HepG2 (cell line): ENCODE measurements at regions not wholly inside any gene's neighbourhood (a gene's known extent, or its start where the extent isn't known, plus 50 kb on each side); places are given as distances from the start of the nearest gene placed in this dataset.

ENCODE experiments used
- ATAC-seq: fragments of 200-7000 bp; cut with Tn5 transposase; 3 replicates; pipeline ENCODE4 v1.9.1; 2020; ENCODE audit warnings: mild to moderate bottlenecking, moderate library complexity
- BruUV-seq: library from RNA; stranded (reverse); fragments of 400-500 nt; replicated peaks from 2 replicates; lab custom pipeline; 2021; lab: Mats Ljungman, UMichigan
- CTCF ChIA-PET: fragments of 300-600 bp; formaldehyde crosslinking; extraction: SDS; loops from one replicate; lab custom pipeline; 2021; ENCODE audit warnings: low total read pairs, inconsistent platforms, low intra/inter-chr PET ratio; lab: Yijun Ruan, JAX
- POLR2A ChIA-PET: fragments of 350-600 bp; sonication (Branson Sonifier 250); formaldehyde crosslinking; loops from one replicate; lab custom pipeline; 2020; ENCODE audit warnings: antibody characterized with exemption, inconsistent platforms; lab: Yijun Ruan, JAX
- DNase-seq: peaks from one replicate; pipeline ENCODE4 v3.0.0-alpha.2; 2015; ENCODE audit warnings: low spot score
- FAIRE-seq: peaks from 3 replicates; lab custom pipeline; 2011; peaks lifted over from hg19 to GRCh38; lab: Jason Lieb, UNC
- H2AFZ ChIP-seq: one replicate; pipeline ENCODE4 v1.6.1; 2011; ENCODE audit warnings: low read length, inconsistent platforms
- H3K27ac ChIP-seq: fragments of 300-600 bp; 3 replicates; pipeline ENCODE4 v1.8.0; 2011; ENCODE audit warnings: mixed run types, mild to moderate bottlenecking, mixed read lengths, low read length, inconsistent platforms; ENCODE audit not compliant: insufficient read depth; ENCODE audit errors: extremely low read length
- H3K27me3 ChIP-seq, 2 experiments: fragments of 200-600 bp in 1 of 2; 2 replicates in 1 of 2; 3 replicates in 1 of 2; pipeline versions ENCODE4 v1.6.0 to v1.8.0; 2011; ENCODE audit warnings: low read length in 2 of 2, mild to moderate bottlenecking in 2 of 2, moderate library complexity in 2 of 2, inconsistent platforms in 1 of 2; ENCODE audit not compliant: insufficient read depth in 2 of 2, control insufficient read depth in 1 of 2
- H3K36me3 ChIP-seq, 2 experiments: fragments of 200-600 bp in 1 of 2; replicated peaks in 1 of 2; 2 replicates in 1 of 2; 3 replicates in 1 of 2; pipeline versions ENCODE4 v1.5.1 to v1.8.0; 2011; ENCODE audit warnings: low read length in 2 of 2, inconsistent platforms in 1 of 2; ENCODE audit not compliant: insufficient read depth in 2 of 2, control insufficient read depth in 1 of 2
- H3K4me1 ChIP-seq: 2 replicates; pipeline ENCODE4 v1.5.1; 2012; ENCODE audit warnings: low read length, inconsistent platforms; ENCODE audit not compliant: insufficient read depth
- H3K4me2 ChIP-seq: 2 replicates; pipeline ENCODE4 v1.6.0; 2011; ENCODE audit warnings: low read depth, low read length, inconsistent platforms
- H3K4me3 ChIP-seq, 3 experiments: fragments of 200-600 bp in 1 of 3; sonication (generic), shearing (Covaris generic) in 1 of 3; replicated peaks in 1 of 3; 2 replicates each; pipeline ENCODE4 v1.5.1; 2011 to 2016; ENCODE audit warnings: low read length in 3 of 3, inconsistent platforms in 2 of 3, low read depth in 2 of 3, mild to moderate bottlenecking in 2 of 3, control low read depth in 1 of 3, mixed read lengths in 1 of 3; ENCODE audit not compliant: insufficient read depth in 1 of 3
- H3K79me2 ChIP-seq: one replicate; pipeline ENCODE4 v1.6.1; 2011; ENCODE audit warnings: low read length, inconsistent platforms; ENCODE audit not compliant: insufficient read depth
- H3K9ac ChIP-seq: 2 replicates; pipeline ENCODE4 v1.6.0; 2011; ENCODE audit warnings: mild to moderate bottlenecking, low read depth, low read length, inconsistent platforms; ENCODE audit not compliant: insufficient read depth
- H3K9me3 ChIP-seq: 2 replicates; pipeline ENCODE4 v1.5.1; 2012; ENCODE audit warnings: mild to moderate bottlenecking, low read length
- H4K20me1 ChIP-seq: 2 replicates; pipeline ENCODE4 v1.6.0; 2011; ENCODE audit warnings: inconsistent platforms, mild to moderate bottlenecking, low read length, moderate library complexity; ENCODE audit not compliant: insufficient read depth
- ARID3A ChIP-seq: IDR thresholded peaks from 2 replicates; pipeline ENCODE4 v1.6.1; 2012; ENCODE audit warnings: low read depth, low read length, improper control_type of control experiment
- ELF1 ChIP-seq: sonication (generic); formaldehyde crosslinking; IDR thresholded peaks from 2 replicates; pipeline ENCODE4 v1.4.0; 2020; ENCODE audit warnings: missing genetic modification reagents
- FOXC1 ChIP-seq: sonication (generic); formaldehyde crosslinking; IDR thresholded peaks from 2 replicates; pipeline ENCODE4 v1.8.0; 2022; ENCODE audit warnings: mild to moderate bottlenecking, missing genetic modification reagents, borderline replicate concordance
- MLLT10 ChIP-seq: sonication (generic); formaldehyde crosslinking; IDR thresholded peaks from 2 replicates; pipeline ENCODE4 v1.4.0; 2020; ENCODE audit warnings: missing genetic modification reagents
- NCOA1 ChIP-seq: sonication (generic); formaldehyde crosslinking; IDR thresholded peaks from 2 replicates; pipeline ENCODE4 v1.9.0; 2021; ENCODE audit warnings: missing genetic modification reagents
- TBP ChIP-seq: sonication (generic); formaldehyde crosslinking; IDR thresholded peaks from 2 replicates; pipeline ENCODE4 v1.5.0; 2020; ENCODE audit warnings: missing genetic modification reagents
- WIZ ChIP-seq: sonication (generic); formaldehyde crosslinking; IDR thresholded peaks from 2 replicates; pipeline ENCODE4 v1.5.1; 2020; ENCODE audit warnings: mild to moderate bottlenecking, missing genetic modification reagents
- ZNF30 ChIP-seq: sonication (generic); formaldehyde crosslinking; IDR thresholded peaks from 2 replicates; pipeline ENCODE4 v1.5.0; 2020; ENCODE audit warnings: mild to moderate bottlenecking, missing genetic modification reagents
- WGBS: methylation state at CpG from one replicate; pipeline ENCODE4 v1.1.6; 2017; ENCODE audit warnings: low lambda C conversion rate; 5-methylcytosine and 5-hydroxymethylcytosine counted together
- in situ Hi-C: cut with HindIII; loops from 2 replicates; pipeline ENCODE4 v1.10.0; 2017; ENCODE audit warnings: low pct_unique_long_range_greater_than_20kb; ENCODE audit not compliant: extremely low pct_ligation_motif_present
- intact Hi-C: fragments of 100-400 bp; cut with micrococcal nuclease; formaldehyde crosslinking; loops from one replicate; pipeline ENCODE4 v1.10.0; 2022; ENCODE audit not compliant: unreplicated experiment
- TF ChIP-seq, protein P1 (sequence below): sonication (generic); formaldehyde crosslinking; conservative IDR thresholded peaks from 2 replicates; pipeline ENCODE4 v1.4.0; 2020; ENCODE audit warnings: missing genetic modification reagents

DNA sequence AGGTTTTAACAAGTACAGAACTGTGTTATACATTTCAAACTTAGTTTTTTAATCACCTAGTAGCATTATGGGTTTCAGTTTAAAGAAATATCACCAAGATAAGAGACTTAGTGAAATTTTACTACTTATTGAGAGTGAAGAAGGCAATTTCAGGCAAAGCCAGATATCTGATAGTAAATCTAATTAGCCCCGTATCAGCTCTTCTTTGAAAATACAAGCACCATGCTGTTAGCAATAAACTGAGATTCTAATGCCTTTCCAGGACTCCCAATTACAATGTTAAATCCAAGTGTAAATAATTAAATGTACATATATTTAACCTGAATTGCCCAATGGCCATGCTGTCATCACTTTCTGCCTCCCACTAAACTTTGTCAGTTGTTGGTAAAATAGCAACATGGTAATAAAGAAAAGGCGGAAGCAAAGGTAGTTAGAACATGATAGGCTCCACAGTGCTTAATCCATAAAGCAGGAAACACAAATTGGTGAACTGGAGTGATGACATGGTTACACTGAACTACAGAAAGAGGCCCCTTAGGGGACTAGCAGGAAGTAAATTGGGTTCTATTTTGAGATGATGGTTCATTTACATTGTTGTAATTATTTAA, 646.1 kb downstream of the C12orf50 start:
- Histone ChIP-seq H3K9me3 (peaks cover 53% of the 10 kb centered on the region), H3K79me2 (no peaks in the 10 kb centered on the region), H3K27me3 (no peaks in the 10 kb centered on the region), H4K20me1 (no peaks in the 10 kb centered on the region), H3K36me3 (no peaks in the 10 kb centered on the region), H2AFZ (no peak overlapping the region)
- no TSS peak for BruUV-seq
- CTCF ChIA-PET = no interaction called here
- 29% methylated on average over 2 of the region's 2 CpGs for WGBS
- TF ChIP-seq TBP (CRISPR knock-in tag) (no peak), ZNF30 (CRISPR knock-in tag) (no peak), NCOA1 (CRISPR knock-in tag) (no peak), MLLT10 (CRISPR knock-in tag) (no peak), FOXC1 (CRISPR knock-in tag) (no peak), ELF1 (CRISPR knock-in tag) (no peak)
- TF ChIP-seq, protein P1, sequence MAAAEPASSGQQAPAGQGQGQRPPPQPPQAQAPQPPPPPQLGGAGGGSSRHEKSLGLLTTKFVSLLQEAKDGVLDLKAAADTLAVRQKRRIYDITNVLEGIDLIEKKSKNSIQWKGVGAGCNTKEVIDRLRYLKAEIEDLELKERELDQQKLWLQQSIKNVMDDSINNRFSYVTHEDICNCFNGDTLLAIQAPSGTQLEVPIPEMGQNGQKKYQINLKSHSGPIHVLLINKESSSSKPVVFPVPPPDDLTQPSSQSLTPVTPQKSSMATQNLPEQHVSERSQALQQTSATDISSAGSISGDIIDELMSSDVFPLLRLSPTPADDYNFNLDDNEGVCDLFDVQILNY (CRISPR knock-in tag) = no peak
- TF ChIP-seq, all 625 proteins: peak for 0
- H3K9ac ChIP-seq = no peak overlapping the region
- no peak overlapping the region for H3K27ac ChIP-seq
- POLR2A ChIA-PET = no interaction called here
- FAIRE-seq = no peak
- no peak for DNase-seq
- no peak for ATAC-seq
- H3K4me2 ChIP-seq = no peak overlapping the region
- in situ Hi-C loops (no loop called here), intact Hi-C loops (no loop called here)
- no peak overlapping the region for H3K4me3 ChIP-seq
- no peaks in the 10 kb centered on the region for H3K4me1 ChIP-seq

- TF ChIP-seq ARID3A = no peak
- TF ChIP-seq WIZ = no peak
- TF ChIP-seq, all 625 proteins: peak for 0
- Histone ChIP-seq H3K4me3 (no peak overlapping the region), H2AFZ (no peak overlapping the region), H4K20me1 (no peaks in the 10 kb centered on the region), H3K4me1 (no peaks in the 10 kb centered on the region), H3K27me3 (no peaks in the 10 kb centered on the region), H3K9ac (no peak overlapping the region), H3K36me3 (no peaks in the 10 kb centered on the region), H3K79me2 (no peaks in the 10 kb centered on the region), H3K9me3 (peaks cover 53% of the 10 kb centered on the region), H3K27ac (no peak overlapping the region), H3K4me2 (no peak overlapping the region)
- ChIA-PET CTCF (no interaction called here), POLR2A (no interaction called here)
- ATAC-seq (no peak), FAIRE-seq (no peak), DNase-seq (no peak)
- 0% methylated on average over 2 of the region's 2 CpGs for WGBS
- intact Hi-C loops = no loop called here
- in situ Hi-C loops = no loop called here
- BruUV-seq = no TSS peak
Observed at GRCh38 chr12:87382436-87382835, 646.8 kb downstream of the C12orf50 start.
